HG02884 (cell line): ENCODE measurements at regions not wholly inside any gene's neighbourhood (a gene's known extent, or its start where the extent isn't known, plus 50 kb on each side); places are given as distances from the start of the nearest gene placed in this dataset.
"Not testable (repeated sequence)": the region's sequence is repeated elsewhere in the genome, so short reads cannot be mapped to it uniquely, and the experiment has no call there.

Experiments
- ATAC-seq: cut with Tn5 transposase; IDR thresholded peaks from one replicate; pipeline ENCODE4 v1.9.1; 2021; ENCODE audit warnings: mild to moderate bottlenecking, moderate library complexity; ENCODE audit not compliant: unreplicated experiment

DNA sequence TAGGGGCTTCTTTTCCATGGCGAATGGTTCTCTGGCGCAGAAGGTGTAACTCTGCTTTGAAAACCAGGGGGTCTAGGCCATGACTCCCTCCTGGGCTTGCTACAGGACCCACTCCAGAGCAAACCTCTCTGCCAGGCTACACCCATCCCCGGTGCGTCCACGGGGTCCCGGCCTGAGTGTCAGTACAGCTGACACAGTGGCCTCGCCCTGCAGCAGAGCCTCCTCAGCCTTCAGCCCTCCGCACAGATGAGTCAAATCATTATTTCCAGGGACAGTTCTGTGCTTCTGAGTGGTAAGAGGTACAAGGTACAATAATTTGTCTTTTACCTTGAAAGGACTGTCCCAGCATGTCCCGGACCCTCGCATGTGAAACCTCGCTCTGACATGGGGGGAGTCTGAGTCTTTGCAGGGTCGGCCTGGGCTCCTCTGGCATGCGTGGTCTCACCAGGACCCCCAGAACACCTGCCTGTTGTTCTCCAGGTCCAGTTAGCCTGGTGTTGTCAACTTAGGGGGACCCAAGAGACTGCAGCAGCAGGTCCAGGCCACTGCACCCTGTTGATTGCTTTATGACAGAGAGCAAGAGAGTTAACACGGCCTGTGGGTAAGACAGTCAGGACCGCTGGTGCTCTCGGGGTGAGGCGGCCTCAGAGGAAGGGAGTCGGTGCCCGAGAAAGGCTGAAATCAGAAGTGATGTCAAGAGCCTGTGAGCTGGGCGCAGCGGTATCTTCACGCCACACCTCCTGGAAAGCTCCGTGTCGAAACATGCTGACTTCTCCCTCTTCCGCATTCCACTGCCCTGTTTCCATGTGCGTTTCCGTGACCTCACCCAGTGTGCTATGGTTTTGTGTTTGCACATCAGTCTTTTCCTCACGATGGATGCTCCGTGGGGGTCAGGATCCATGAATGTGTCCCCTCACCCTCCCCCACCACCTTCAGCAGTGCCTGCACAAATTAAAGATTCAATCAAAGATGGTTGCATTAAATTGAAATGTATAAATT is 340.1 kb downstream of the EIPR1 start:
- ATAC-seq, result no peak

DNA sequence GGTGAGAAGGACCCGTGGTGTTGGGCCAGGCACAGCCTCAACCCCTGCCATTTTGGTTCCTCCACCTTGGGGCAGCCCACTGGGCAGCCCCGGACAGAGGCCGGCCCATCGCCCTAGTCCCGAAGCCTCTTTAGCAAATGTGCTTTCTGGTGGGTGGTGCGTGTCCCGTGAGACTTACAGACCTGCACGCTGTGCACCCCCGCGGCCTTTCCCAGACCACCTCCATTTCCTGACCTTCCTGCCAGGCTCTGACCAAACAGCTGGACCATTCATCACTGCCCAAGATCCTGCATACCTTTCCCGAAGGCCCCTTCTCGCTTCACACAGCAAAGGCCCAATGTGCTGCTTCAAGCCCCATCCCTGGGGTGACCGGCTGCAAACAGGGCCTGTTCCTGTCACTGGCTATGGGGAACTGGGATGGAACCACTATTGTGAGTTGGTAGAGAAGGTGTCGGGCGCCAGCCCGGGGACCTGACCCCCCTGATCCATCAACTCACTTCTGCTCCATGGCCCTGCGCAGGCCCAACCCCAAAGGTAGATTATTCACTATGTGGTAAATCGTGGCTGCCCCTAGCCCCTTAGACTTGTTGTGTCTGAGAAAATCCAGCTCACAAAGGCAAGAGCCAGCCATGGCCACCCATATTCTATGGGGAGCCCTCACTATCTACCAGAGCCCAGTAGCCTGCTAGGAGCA is 341.0 kb downstream of the EIPR1 start:
- no peak for ATAC-seq

DNA sequence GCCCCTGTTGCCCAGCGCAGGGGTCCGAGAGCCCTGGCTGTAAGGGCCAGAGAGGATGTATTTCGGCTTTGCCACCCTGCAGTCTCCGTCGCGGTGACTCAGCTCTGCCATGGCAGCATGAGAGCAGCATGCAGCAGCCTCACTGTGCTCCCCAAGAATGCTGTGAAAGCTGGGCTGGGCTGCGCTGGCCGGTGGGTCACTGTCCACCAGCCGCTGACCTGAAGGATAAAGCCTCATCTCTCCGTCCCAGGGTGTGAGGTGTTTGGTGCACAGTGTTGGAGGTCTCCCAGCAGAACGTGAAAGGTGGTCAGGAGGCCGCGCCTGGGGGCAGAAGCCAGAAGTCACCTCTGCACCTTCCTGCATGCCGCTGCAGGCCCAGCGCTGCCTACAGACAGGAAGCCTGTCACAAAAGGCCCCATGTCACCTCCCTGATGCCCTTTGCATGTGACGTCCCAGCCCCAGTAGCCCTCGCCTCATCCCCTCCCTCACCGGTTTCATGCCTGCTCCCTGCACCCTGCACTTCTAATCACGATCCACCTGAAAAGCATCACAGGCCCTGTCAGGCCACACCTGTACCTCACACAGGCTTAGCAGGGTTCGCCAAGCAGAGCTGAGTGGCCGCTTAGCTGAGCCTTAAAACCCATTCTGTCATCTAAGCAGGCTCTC is 342.1 kb downstream of the EIPR1 start:
- ATAC-seq, result no peak

DNA sequence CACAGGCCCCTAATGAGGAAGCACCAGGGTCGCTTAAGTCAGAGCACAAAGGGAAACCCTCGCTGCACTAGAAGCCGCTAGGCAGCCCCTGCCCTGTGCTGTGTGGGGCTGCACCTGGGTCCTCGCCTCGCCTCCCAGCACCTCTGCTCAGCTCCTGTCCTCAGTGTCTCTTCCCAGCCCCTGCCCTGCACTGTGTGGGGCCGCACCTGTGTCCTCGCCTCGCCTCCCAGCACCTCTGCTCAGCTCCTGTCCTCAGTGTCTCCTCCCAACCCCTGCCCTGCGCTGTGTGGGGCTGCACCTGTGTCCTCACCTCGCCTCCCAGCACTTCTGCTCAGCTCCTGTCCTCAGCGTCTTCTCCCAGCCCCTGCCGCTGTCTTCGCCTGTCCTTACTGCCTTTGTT is 342.8 kb downstream of the EIPR1 start:
- no peak for ATAC-seq

DNA sequence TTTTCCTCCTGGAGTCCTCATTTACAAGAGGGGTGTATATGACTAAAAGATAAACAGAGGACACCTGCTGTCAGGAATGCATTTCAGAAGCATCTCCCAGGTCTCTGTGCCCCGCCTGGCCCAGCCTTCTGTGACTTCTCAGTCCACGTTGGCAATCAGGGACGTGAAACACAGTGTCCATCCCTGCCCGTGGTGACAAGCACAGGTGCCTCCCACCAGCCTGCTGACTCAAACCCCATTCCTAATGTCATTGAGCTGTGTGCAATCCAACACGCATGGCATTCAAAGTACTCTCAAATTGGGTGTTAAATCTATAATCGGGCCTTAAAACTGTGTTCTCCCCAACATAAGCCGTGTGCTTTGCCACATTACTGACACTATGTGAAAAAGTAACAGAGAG is 343.2 kb downstream of the EIPR1 start:
- no peak for ATAC-seq

DNA sequence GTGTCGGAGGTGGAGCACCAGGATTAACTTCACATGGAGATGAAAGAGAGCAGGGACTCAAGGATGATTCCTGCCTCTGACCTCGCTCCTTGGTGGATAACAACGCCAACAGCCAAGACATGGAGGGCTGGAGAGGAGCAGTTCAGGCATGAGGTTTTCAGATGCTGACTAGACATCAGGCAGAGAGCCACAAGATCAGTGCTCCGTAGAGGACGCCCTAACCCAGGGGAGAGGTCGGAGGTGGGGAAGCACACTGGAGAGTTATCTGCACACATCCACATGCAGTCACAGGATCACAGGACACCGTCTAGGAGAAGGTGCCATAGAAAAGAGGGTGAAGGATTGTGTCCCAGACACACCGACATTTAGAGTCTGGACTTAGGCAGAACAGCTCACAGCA is 344.3 kb downstream of the EIPR1 start:
- ATAC-seq, result no peak

DNA sequence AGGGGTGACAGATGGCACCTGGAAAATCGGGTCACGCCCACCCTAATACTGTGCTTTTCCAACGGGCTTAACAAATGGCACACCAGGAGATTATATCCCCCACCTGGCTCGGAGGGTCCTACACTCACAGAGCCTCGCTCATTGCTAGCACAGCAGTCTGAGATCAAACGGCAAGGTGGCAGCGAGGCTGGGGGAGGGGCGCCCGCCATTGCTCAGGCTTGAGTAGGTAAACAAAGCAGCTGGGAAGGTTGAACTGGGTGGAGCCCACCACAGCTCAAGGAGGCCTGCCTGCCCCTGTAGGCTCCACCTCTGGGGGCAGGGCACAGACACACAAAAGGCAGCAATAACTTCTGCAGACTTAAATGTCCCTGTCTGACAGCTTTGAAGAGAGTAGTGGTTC is 346.8 kb downstream of the EIPR1 start:
- not testable (repeated sequence) for ATAC-seq

DNA sequence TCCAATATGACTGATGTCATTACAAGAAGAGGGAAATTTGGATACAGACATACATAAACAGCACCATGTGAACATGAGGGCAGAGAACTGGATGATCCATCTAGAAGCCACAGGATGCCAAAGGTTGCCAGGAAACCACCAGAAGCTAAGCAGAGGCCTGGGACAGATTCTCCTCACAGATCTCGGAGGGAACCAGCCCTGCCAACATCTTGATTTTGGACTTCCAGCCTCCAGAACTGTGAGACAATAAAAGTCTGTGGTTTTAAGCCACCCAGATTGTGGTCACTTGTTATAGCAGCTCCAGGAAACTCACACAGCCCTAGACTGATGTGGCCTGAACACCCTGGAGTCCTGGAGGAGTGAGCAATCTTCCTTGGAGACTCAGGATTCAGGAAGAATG is 351.6 kb downstream of the EIPR1 start:
- ATAC-seq, result no peak

DNA sequence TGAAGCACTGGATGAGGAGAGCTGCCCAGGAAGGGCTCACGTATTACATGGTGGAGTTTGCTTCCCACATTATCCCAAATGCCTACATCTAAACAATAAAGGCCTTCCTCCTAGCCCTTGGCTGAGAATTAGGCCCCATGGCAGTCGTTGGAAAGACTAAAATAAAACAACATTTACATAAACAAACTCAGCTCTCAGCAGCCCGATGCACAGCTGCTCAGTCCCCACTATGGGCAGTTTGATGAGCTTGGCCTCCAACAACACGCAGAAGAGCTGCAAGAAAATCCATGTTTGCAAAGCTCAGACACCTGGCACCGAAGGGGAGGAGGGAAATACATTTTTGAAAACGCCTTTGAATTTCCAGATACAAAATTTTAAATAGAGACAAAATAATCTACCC is 352.4 kb downstream of the EIPR1 start:
- ATAC-seq, result no peak

DNA sequence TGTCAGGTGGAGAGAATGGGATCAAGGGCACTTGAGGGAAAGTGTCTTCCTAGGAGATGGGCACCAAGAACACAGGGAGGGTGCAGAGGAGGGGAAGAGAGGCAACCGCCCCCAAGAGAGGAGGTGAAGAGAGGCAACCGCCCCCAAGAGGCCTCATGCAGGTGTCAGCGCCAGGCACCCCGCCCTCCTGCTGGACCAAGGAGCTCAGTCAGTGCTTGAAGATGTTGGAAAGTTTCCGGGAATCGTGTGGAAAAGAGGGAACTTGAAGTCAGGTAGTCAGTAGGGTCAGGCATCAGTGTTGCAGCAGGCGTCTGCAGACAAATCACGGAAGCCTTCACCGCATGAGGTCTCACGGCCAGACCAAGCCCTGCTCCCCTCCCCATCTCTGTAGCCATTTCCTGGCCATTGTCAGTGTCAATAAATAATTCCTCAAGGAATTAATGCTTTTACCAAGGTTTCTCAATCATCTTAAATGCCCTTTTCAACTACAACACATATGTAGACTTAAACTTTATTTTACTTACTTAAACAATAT is 353.1 kb downstream of the EIPR1 start:
- no peak for ATAC-seq

DNA sequence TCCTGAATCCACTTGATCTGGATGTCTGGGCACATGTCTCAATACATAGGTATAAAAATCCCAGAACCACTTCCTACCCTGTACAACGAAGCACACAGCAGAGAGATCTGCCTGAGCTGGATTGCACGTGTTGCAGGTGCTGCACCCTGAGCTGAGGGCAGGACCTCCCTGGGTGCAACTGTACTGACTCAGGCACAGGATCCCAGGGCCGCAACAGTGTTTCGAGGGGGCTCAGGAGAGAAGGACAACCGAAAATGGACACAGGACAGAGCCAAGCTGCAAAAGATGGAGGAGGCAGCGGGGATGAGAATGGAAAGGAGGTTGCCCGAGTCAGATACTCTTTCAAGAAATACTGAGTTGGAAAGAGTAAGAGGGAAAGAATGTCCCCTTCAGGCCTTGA is 354.1 kb downstream of the EIPR1 start:
- ATAC-seq, result no peak

DNA sequence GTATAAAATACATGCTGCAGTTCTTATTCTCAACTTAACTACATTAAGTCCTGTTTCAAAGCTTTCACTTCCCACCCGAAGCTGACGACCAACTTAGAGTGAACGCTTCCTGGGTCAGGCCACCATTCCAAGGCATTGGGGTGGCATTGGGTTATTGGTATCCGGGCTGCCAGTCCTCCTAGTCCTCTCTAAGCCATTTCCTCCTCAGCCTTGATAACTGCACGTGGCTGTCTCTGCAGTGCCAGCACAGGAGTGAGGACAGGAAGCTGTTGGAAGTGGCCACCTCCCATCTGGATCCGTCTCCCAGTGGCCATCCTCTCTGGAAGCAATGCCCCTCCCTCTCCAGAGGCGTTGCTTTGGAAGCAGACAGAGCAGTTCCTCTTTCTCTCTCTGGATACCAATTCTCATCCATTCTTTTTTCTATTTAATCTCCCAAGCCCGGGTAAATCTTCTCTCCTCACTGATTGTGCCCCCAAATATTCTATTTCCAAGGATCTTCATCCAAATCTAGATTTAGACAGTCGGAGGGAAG is 354.7 kb downstream of the EIPR1 start:
- ATAC-seq, result no peak

DNA sequence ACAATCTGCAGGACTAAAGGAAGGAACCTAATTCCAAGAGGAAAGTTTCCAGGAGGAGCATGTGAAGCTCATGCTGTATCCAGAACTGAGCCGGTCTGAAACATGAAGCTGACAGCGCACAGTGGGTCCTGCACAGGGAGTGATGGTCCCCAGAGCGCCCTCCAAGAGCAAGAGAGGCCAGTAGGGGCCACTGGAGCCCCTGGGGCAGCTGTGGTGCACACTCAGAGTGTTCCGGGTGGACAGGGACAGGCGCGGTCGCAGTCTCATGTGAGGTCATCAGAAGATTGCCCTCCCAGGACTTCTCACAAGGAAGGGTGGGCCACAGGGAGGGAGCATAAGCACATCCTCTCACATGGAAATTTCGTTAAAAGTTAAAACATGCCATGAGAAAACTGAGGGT is 355.9 kb downstream of the EIPR1 start:
- no peak for ATAC-seq

DNA sequence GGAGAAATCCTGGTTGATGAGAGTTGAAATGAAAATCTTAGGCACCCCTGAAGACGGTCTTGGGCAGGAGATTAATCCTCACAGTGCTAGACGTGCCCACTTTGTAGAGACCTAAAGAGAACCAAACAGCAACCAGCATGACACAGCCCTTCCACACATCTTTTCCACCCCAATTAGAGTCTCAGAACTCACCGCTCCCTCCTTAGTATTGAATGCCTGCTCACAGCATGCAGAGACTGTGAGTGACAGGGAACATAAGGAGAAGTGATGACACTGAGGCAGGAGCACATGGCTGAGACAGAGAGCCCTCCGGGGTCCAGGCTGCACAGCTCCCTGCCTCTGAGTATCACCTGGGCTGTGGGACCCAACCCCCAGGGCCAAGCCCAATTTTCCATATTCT is 367.6 kb downstream of the EIPR1 start:
- no peak for ATAC-seq

DNA sequence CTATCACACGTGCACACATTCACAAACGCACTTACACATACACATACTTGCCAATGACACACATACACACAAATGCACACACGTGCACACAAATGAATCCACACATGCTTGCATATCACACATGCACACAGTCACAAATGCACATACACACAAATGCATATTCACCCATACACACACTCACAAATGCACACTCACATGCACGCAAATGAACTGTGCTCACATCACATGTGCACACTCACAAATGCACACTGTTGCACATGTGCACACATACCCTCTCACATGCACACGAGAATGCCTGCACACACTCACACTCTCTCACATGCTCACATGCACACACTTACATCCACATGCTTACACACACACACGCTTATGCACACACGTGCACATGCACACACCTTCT is 368.1 kb downstream of the EIPR1 start:
- no peak for ATAC-seq

DNA sequence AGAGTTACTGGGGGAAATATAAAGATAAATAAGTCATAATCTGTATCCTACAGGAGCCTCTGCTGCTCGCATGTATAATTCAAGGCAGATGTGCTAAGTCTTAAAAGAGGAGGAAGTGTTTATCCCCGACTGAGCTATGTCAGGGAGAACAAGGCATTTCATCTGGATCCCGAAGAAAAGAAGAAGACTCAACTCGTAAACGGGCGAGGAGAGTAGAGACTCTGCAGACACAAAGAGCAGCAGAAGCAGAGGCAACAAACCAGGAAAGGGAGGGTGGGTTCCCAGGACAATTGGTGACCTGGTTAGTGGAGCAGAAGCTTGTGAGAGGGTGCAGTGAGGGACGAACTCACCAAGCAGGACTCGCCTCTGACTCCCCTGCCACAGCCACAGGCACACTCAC is 368.6 kb downstream of the EIPR1 start:
- no peak for ATAC-seq

DNA sequence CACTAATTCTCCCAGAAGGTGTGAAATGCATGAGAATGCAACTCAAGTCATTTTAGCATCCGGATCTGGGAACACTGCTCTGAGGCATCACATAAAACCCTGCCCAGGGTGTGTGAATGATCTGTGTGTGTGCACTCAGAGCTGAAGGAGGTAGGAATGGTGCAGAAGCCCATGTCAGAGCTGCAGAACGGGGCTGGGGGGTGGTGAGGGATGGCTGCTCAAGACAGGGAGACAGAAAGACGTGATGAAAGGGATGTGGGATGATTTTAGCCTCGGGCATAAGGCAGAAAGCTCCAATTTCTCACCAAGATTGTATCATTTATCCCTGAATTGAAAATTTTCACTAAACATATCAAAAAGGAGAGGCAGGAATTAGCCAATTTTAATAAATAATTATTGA is 369.1 kb downstream of the EIPR1 start:
- no peak for ATAC-seq

DNA sequence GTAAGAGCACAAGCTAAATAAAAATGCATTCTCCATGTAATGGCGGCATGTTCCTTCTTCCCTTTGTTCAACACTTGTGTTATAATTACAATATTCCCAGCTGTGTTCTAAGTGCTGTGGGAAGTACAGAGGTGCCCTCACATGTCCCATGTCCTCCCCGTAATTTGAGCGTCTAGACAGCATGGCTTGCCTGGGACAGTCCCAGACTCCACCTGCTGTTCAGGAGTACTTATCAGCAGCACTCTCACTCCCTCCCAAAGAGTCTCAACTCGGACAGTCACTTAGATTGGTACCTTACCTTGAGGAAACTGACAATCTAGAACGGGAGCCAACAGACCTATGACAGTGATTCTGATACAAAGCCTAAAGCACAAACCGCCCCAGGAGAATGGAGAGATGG is 370.5 kb downstream of the EIPR1 start:
- no peak for ATAC-seq

DNA sequence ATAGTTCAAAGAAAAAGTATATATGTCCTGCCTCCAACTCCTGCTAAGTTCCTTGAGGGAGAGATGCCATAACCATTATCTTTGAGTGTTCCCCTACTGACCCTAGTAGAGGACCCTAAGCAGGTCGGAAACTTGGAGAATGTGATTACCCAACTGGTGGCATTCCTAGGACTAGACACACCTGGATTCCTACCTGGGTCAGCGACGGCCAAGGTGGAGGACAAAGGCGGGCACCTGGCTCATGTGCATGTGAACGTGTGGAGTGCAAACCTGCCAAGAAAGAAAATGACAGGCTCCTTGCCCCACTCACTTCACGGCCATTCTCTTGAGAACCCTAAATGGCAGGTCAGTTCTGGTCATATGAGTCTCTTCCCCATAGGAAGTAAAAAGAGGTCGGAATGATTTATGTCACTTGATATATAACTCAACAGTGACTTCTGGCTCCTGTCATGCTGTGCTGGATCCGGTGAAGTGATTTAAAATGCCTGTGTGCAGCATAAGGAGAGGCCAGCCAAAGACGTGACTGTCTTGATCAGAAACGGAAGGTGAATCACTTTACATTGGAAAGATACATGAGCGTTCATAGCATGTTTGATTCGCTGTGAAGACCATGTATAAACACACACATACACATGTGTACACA is 371.6 kb downstream of the EIPR1 start:
- ATAC-seq, result no peak
